ENCODE measurements at regions not wholly inside any gene's neighbourhood (a gene's known extent, or its start where the extent isn't known, plus 50 kb on each side); places are given as distances from the start of the nearest gene placed in this dataset.

GRCh38 chr11:34564406-34564805, 50.8 kb upstream of the ELF5 start:
- no peak for DNase-seq

GRCh38 chr11:34564807-34565241, 51.2 kb upstream of the ELF5 start:
- no peak for DNase-seq

GRCh38 chr11:34565417-34566207, 52.0 kb upstream of the ELF5 start:
- no peak for DNase-seq

- peak; percentile 11 for DNase-seq
Measured at GRCh38 chr11:34566208-34566551, 52.6 kb upstream of the ELF5 start.

- DNase-seq, result no peak
Measured at GRCh38 chr11:34566736-34567135, 53.1 kb upstream of the ELF5 start.

GRCh38 chr11:34567733-34568132, 53.2 kb upstream of the EHF start:
- DNase-seq, result no peak

- no peak for DNase-seq
Measured at GRCh38 chr11:34570584-34570983, 50.3 kb upstream of the EHF start.

Measured in NCI-H2227 treated with DMSO at 0.1 percent for 48 hours (cell line).